ENCODE measurements at regions not wholly inside any gene's neighbourhood (a gene's known extent, or its start where the extent isn't known, plus 50 kb on each side); places are given as distances from the start of the nearest gene placed in this dataset.

- ChIA-PET CTCF (no interaction called here), POLR2A (ENCODE audit: unreplicated experiment) (interaction anchor here (0.6 kb wide), 1 partner anchor 13 kb away, joined by 3 read pairs; no protein-coding TSS in a partner anchor)
- BruUV-seq (replicated peaks) = no TSS peak
- in situ Hi-C loops (cut with MboI; ENCODE audit: low sequenced_read_pairs) = no loop called here
- Histone ChIP-seq H3K27me3 (ENCODE audit: control insufficient read depth, insufficient read depth, low read length) (no peaks in the 10 kb centered on the region), H4K5ac (ENCODE audit: low read depth, low read length) (no peak overlapping the region), H2BK5ac (ENCODE audit: low read depth, low read length, poor library complexity, severe bottlenecking) (no peak overlapping the region), H2AFZ (replicated peaks; ENCODE audit: low read length, poor library complexity) (no peak overlapping the region), H3K18ac (ENCODE audit: low read depth, low read length) (no peak overlapping the region), H3K56ac (ENCODE audit: extremely low read depth, insufficient read depth, low read length) (no peak overlapping the region), H4K91ac (ENCODE audit: insufficient read depth, low read depth, low read length) (no peak overlapping the region), H3K4me2 (ENCODE audit: low read depth, low read length) (no peak overlapping the region), H3K4ac (ENCODE audit: low read depth, low read length) (no peak overlapping the region), H3K4me1 (ENCODE audit: control insufficient read depth, insufficient read depth, low read length) (no peaks in the 10 kb centered on the region), H4K20me1 (ENCODE audit: insufficient read depth, low read length) (no peaks in the 10 kb centered on the region), H3K9me1 (ENCODE audit: insufficient read depth, low read length) (no peaks in the 10 kb centered on the region), H3K36me3 (ENCODE audit: control insufficient read depth, insufficient read depth, low read length) (no peaks in the 10 kb centered on the region), H3K27ac (ENCODE audit: insufficient read depth, low read length) (no peak overlapping the region), H3K14ac (replicated peaks; ENCODE audit: low read depth, low read length) (no peak overlapping the region), H3K4me3 (ENCODE audit: insufficient read depth, low read depth, low read length) (no peak overlapping the region), H4K8ac (ENCODE audit: low read depth in 2 of 2, low read length in 2 of 2) (no peak overlapping the region), H2BK20ac (ENCODE audit: low read depth, low read length) (no peak overlapping the region), H3K23ac (ENCODE audit: low read depth, low read length) (no peak overlapping the region), H3K79me1 (ENCODE audit: low read depth in 1 of 2, low read length in 2 of 2) (no peaks in the 10 kb centered on the region), H3K9ac (ENCODE audit: low read depth, low read length) (no peak overlapping the region), H2BK15ac (ENCODE audit: low read depth, low read length) (no peak overlapping the region), H3K9me3 (ENCODE audit: control insufficient read depth, insufficient read depth, low read length) (no peaks in the 10 kb centered on the region), H2AK9ac (replicated peaks; ENCODE audit: low read depth, low read length, poor library complexity) (no peak overlapping the region), H2AK5ac (ENCODE audit: low read depth, low read length) (no peak overlapping the region), H2BK120ac (ENCODE audit: low read depth, low read length) (no peak overlapping the region)
- intact Hi-C loops (cut with micrococcal nuclease) = no loop called here
- no peak for ATAC-seq (ENCODE audit: low read depth)
- WGBS, 2 experiments (ENCODE audit: extremely low coverage in 2 of 2, insufficient read length in 1 of 2) = 42% methylated on average over 2 of the region's 3 CpGs; no CpG with 5 or more reads in 1 of the 2 experiments
- dilution Hi-C loops (cut with HindIII; ENCODE audit: low sequenced_read_pairs, unreplicated experiment) = no loop called here
- TF ChIP-seq RFX5 (IDR thresholded peaks at IDR 0.05; ENCODE audit: low read depth, low read length) (no peak), NFE2L2 (IDR thresholded peaks at IDR 0.05; ENCODE audit: low read depth, low read length) (no peak), CHD1 (IDR thresholded peaks at IDR 0.05; ENCODE audit: low read depth, low read length) (no peak), MAZ (IDR thresholded peaks at IDR 0.05; ENCODE audit: borderline replicate concordance, low read depth, low read length) (no peak), MAFK (IDR thresholded peaks at IDR 0.05; ENCODE audit: low read depth, low read length) (no peak), FOS (IDR thresholded peaks at IDR 0.05; ENCODE audit: low read depth, low read length) (no peak), MXI1 (IDR thresholded peaks at IDR 0.05; ENCODE audit: borderline replicate concordance, low read depth, low read length) (no peak), BHLHE40 (IDR thresholded peaks at IDR 0.05; ENCODE audit: low read depth, low read length) (no peak), POLR2A (IDR thresholded peaks at IDR 0.05; ENCODE audit: low read depth, low read length) (no peak), RAD21 (IDR thresholded peaks at IDR 0.05; ENCODE audit: low read length) (no peak), SMC3 (IDR thresholded peaks at IDR 0.05; ENCODE audit: low read depth, low read length) (no peak), CEBPB (IDR thresholded peaks at IDR 0.05; ENCODE audit: low read depth, low read length) (no peak), RCOR1 (IDR thresholded peaks at IDR 0.05; ENCODE audit: insufficient replicate concordance, low read length) (no peak)
- TF ChIP-seq, protein P1, sequence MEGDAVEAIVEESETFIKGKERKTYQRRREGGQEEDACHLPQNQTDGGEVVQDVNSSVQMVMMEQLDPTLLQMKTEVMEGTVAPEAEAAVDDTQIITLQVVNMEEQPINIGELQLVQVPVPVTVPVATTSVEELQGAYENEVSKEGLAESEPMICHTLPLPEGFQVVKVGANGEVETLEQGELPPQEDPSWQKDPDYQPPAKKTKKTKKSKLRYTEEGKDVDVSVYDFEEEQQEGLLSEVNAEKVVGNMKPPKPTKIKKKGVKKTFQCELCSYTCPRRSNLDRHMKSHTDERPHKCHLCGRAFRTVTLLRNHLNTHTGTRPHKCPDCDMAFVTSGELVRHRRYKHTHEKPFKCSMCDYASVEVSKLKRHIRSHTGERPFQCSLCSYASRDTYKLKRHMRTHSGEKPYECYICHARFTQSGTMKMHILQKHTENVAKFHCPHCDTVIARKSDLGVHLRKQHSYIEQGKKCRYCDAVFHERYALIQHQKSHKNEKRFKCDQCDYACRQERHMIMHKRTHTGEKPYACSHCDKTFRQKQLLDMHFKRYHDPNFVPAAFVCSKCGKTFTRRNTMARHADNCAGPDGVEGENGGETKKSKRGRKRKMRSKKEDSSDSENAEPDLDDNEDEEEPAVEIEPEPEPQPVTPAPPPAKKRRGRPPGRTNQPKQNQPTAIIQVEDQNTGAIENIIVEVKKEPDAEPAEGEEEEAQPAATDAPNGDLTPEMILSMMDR (conservative IDR thresholded peaks at IDR 0.05; ENCODE audit: low read depth, low read length) = no peak
- TF ChIP-seq, protein P2, sequence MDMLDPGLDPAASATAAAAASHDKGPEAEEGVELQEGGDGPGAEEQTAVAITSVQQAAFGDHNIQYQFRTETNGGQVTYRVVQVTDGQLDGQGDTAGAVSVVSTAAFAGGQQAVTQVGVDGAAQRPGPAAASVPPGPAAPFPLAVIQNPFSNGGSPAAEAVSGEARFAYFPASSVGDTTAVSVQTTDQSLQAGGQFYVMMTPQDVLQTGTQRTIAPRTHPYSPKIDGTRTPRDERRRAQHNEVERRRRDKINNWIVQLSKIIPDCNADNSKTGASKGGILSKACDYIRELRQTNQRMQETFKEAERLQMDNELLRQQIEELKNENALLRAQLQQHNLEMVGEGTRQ (IDR thresholded peaks at IDR 0.05; ENCODE audit: low read depth, low read length) = no peak
- TF ChIP-seq, protein P3, sequence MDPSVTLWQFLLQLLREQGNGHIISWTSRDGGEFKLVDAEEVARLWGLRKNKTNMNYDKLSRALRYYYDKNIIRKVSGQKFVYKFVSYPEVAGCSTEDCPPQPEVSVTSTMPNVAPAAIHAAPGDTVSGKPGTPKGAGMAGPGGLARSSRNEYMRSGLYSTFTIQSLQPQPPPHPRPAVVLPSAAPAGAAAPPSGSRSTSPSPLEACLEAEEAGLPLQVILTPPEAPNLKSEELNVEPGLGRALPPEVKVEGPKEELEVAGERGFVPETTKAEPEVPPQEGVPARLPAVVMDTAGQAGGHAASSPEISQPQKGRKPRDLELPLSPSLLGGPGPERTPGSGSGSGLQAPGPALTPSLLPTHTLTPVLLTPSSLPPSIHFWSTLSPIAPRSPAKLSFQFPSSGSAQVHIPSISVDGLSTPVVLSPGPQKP (IDR thresholded peaks at IDR 0.05; ENCODE audit: borderline replicate concordance, low read depth, low read length) = no peak
- no peak for DNase-seq
These were observed 105.8 kb downstream of the ISL1 start for GRCh38 chr5:51488803-51489642.
